NT2/D1 (cell line): ENCODE measurements at regions not wholly inside any gene's neighbourhood (a gene's known extent, or its start where the extent isn't known, plus 50 kb on each side); places are given as distances from the start of the nearest gene placed in this dataset.

Source experiments
- DNase-seq: peaks from one replicate; pipeline ENCODE4 v3.0.0-alpha.2; 2011; ENCODE audit warnings: low read depth, low spot score
- H3K27me3 ChIP-seq: 2 replicates; pipeline ENCODE4 v1.6.0; 2011; ENCODE audit warnings: mild to moderate bottlenecking; ENCODE audit not compliant: insufficient read length, insufficient read depth
- H3K36me3 ChIP-seq: 2 replicates; pipeline ENCODE4 v1.6.1; 2011; ENCODE audit warnings: mild to moderate bottlenecking, low read length, mixed read lengths; ENCODE audit not compliant: insufficient read depth, insufficient read length
- H3K4me1 ChIP-seq: 2 replicates; pipeline ENCODE4 v1.5.1; 2011; ENCODE audit not compliant: insufficient read depth, insufficient read length
- H3K4me3 ChIP-seq: 2 replicates; pipeline ENCODE4 v1.5.1; 2011; ENCODE audit warnings: low read depth; ENCODE audit not compliant: insufficient read length
- H3K9ac ChIP-seq: 2 replicates; pipeline ENCODE4 v1.6.0; 2011; ENCODE audit warnings: low read depth; ENCODE audit not compliant: insufficient read length
- H3K9me3 ChIP-seq: 2 replicates; pipeline ENCODE4 v1.5.1; 2011; ENCODE audit warnings: mild to moderate bottlenecking, low read length; ENCODE audit not compliant: insufficient read depth
- SUZ12 ChIP-seq: IDR thresholded peaks from 2 replicates; pipeline ENCODE4 v1.6.1; 2011; ENCODE audit not compliant: insufficient read length, insufficient read depth; ENCODE audit errors: extremely low read depth
- YY1 ChIP-seq: IDR thresholded peaks from 2 replicates; pipeline ENCODE4 v1.6.1; 2011; ENCODE audit not compliant: insufficient read length, insufficient read depth
- ZNF274 ChIP-seq: IDR thresholded peaks from 2 replicates; pipeline ENCODE4 v1.6.1; 2011; ENCODE audit warnings: mild to moderate bottlenecking, low read depth, low read length

- no peak overlapping the region for H3K4me3 ChIP-seq
- H3K9me3 ChIP-seq: peaks cover 6% of the 10 kb centered on the region; the same call in 1 of the 2 replicates
- no peak for TF ChIP-seq ZNF274
- no peak for TF ChIP-seq SUZ12
- TF ChIP-seq YY1: no peak
- H3K4me1 ChIP-seq: peaks cover 7% of the 10 kb centered on the region
- peaks cover 88% of the 10 kb centered on the region for H3K27me3 ChIP-seq
- no peak for DNase-seq
- H3K36me3 ChIP-seq: no peaks in the 10 kb centered on the region
- H3K9ac ChIP-seq: no peak overlapping the region
These were observed 75.8 kb upstream of the GALNT9 start for GRCh38 chr12:132404951-132405741.

GRCh38 chr12:132404435-132404855 lies 75.1 kb upstream of the GALNT9 start:
- Histone ChIP-seq H3K27me3 (peaks cover 88% of the 10 kb centered on the region), H3K9ac (no peak overlapping the region), H3K36me3 (no peaks in the 10 kb centered on the region), H3K4me3 (no peak overlapping the region), H3K9me3 (peaks cover 6% of the 10 kb centered on the region; the same call in 1 of the 2 replicates), H3K4me1 (peaks cover 14% of the 10 kb centered on the region)
- DNase-seq: no peak
- no peak for TF ChIP-seq SUZ12

- no peak for DNase-seq
- H3K36me3 ChIP-seq: no peaks in the 10 kb centered on the region
- no peak overlapping the region for H3K4me3 ChIP-seq
- peaks cover 88% of the 10 kb centered on the region for H3K27me3 ChIP-seq
- TF ChIP-seq SUZ12: no peak
- no peak for TF ChIP-seq YY1
- no peak for TF ChIP-seq ZNF274
- no peak overlapping the region for H3K9ac ChIP-seq
- peaks cover 14% of the 10 kb centered on the region for H3K4me1 ChIP-seq
- H3K9me3 ChIP-seq: peaks cover 6% of the 10 kb centered on the region; the same call in 1 of the 2 replicates
These were observed 74.4 kb upstream of the GALNT9 start for GRCh38 chr12:132403636-132404434.

GRCh38 chr12:132402831-132403416 lies 73.5 kb upstream of the GALNT9 start:
- no peak for DNase-seq
- Histone ChIP-seq H3K4me1 (peaks cover 14% of the 10 kb centered on the region), H3K9ac (no peak overlapping the region), H3K4me3 (no peak overlapping the region), H3K9me3 (no peaks in the 10 kb centered on the region), H3K36me3 (no peaks in the 10 kb centered on the region), H3K27me3 (peaks cover 89% of the 10 kb centered on the region)
- TF ChIP-seq ZNF274 (no peak), YY1 (no peak), SUZ12 (no peak)

GRCh38 chr12:132401982-132402381 lies 72.6 kb upstream of the GALNT9 start:
- peaks cover 14% of the 10 kb centered on the region for H3K4me1 ChIP-seq
- H3K4me3 ChIP-seq: no peak overlapping the region
- DNase-seq: no peak
- peaks cover 90% of the 10 kb centered on the region for H3K27me3 ChIP-seq
- no peaks in the 10 kb centered on the region for H3K9me3 ChIP-seq
- no peaks in the 10 kb centered on the region for H3K36me3 ChIP-seq
- no peak overlapping the region for H3K9ac ChIP-seq
- TF ChIP-seq ZNF274 (no peak), SUZ12 (no peak), YY1 (no peak)

- no peak for DNase-seq
- Histone ChIP-seq H3K36me3 (no peaks in the 10 kb centered on the region), H3K4me3 (no peak overlapping the region), H3K9ac (no peak overlapping the region), H3K27me3 (peaks cover 90% of the 10 kb centered on the region), H3K4me1 (peaks cover 20% of the 10 kb centered on the region), H3K9me3 (no peaks in the 10 kb centered on the region)
- TF ChIP-seq SUZ12 (no peak), ZNF274 (no peak), YY1 (no peak)
These were observed 70.7 kb upstream of the GALNT9 start for GRCh38 chr12:132400011-132400641.
